Fibroblast of lung (primary cell): ENCODE measurements at regions not wholly inside any gene's neighbourhood (a gene's known extent, or its start where the extent isn't known, plus 50 kb on each side); places are given as distances from the start of the nearest gene placed in this dataset.

ENCODE experiments used
- EZH2 ChIP-seq: IDR thresholded peaks from 2 replicates; pipeline ENCODE4 v1.5.1; 2012; ENCODE audit warnings: low read length, control low read depth, mild to moderate bottlenecking; ENCODE audit errors: missing control alignments
- TF ChIP-seq, protein P1 (sequence below), 2 donors: IDR thresholded peaks in 1 of 2; conservative IDR thresholded peaks in 1 of 2; 1 replicate in 1 of 2; 2 replicates in 1 of 2; pipeline ENCODE4 v1.5.1; 2011 to 2012; ENCODE audit warnings: low read length in 2 of 2, control low read depth in 1 of 2, inconsistent platforms in 1 of 2, low read depth in 1 of 2, mild to moderate bottlenecking in 1 of 2

GRCh38 chr4:120132935-120133334, 66.3 kb upstream of the MAD2L1 start:
- TF ChIP-seq, protein P1, sequence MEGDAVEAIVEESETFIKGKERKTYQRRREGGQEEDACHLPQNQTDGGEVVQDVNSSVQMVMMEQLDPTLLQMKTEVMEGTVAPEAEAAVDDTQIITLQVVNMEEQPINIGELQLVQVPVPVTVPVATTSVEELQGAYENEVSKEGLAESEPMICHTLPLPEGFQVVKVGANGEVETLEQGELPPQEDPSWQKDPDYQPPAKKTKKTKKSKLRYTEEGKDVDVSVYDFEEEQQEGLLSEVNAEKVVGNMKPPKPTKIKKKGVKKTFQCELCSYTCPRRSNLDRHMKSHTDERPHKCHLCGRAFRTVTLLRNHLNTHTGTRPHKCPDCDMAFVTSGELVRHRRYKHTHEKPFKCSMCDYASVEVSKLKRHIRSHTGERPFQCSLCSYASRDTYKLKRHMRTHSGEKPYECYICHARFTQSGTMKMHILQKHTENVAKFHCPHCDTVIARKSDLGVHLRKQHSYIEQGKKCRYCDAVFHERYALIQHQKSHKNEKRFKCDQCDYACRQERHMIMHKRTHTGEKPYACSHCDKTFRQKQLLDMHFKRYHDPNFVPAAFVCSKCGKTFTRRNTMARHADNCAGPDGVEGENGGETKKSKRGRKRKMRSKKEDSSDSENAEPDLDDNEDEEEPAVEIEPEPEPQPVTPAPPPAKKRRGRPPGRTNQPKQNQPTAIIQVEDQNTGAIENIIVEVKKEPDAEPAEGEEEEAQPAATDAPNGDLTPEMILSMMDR (conservative IDR thresholded peaks at IDR 0.05 in 1 of 2, IDR thresholded peaks at IDR 0.05 in 1 of 2; ENCODE audit: low read depth in 1 of 2, low read length in 2 of 2), result no peak
- no peak for TF ChIP-seq EZH2
